IPS DF 6.9 (cell line): ENCODE measurements at regions not wholly inside any gene's neighbourhood (a gene's known extent, or its start where the extent isn't known, plus 50 kb on each side); places are given as distances from the start of the nearest gene placed in this dataset.
"Not testable (repeated sequence)": the region's sequence is repeated elsewhere in the genome, so short reads cannot be mapped to it uniquely, and the experiment has no call there.

Experiments
- DNase-seq: peaks from one replicate; pipeline ENCODE4 v3.0.0-alpha.2; 2013; ENCODE audit warnings: low read depth, low spot score
- H3K27ac ChIP-seq: one replicate; pipeline ENCODE4 v1.5.1; 2013; ENCODE audit warnings: low read length, control low read depth
- H3K27me3 ChIP-seq: 2 replicates; pipeline ENCODE4 v1.6.1; 2013; ENCODE audit warnings: mild to moderate bottlenecking, low read length; ENCODE audit not compliant: control insufficient read depth, insufficient read depth
- H3K36me3 ChIP-seq: 2 replicates; pipeline ENCODE4 v1.6.1; 2013; ENCODE audit warnings: low read length; ENCODE audit not compliant: control insufficient read depth, insufficient read depth
- H3K4me1 ChIP-seq: 2 replicates; pipeline ENCODE4 v1.6.1; 2013; ENCODE audit warnings: low read length; ENCODE audit not compliant: control insufficient read depth, insufficient read depth
- H3K4me3 ChIP-seq: 2 replicates; pipeline ENCODE4 v1.5.1; 2013; ENCODE audit warnings: mild to moderate bottlenecking, low read length
- H3K9me3 ChIP-seq: 2 replicates; pipeline ENCODE4 v1.6.1; 2013; ENCODE audit warnings: low read length, inconsistent platforms; ENCODE audit not compliant: control insufficient read depth, insufficient read depth
- WGBS: extraction: QIAGEN DNeasy Blood & Tissue Kit; methylation state at CpG from one replicate; pipeline ENCODE4 v1.1.7; 2013; ENCODE audit warnings: mixed read lengths, missing lambda C conversion rate; ENCODE audit not compliant: insufficient read length, insufficient coverage; 5-methylcytosine and 5-hydroxymethylcytosine counted together

- no CpG with 5 or more reads among the region's 10 CpGs for whole genome bisulfite sequencing
- H3K4me1 ChIP-seq = no peaks in the 10 kb centered on the region
- H3K4me3 ChIP-seq = no peak overlapping the region
- no peaks in the 10 kb centered on the region for H3K27me3 ChIP-seq
- no peaks in the 10 kb centered on the region for H3K36me3 ChIP-seq
- H3K27ac ChIP-seq = no peak overlapping the region
- DNase-seq = no peak
- peaks cover 37% of the 10 kb centered on the region for H3K9me3 ChIP-seq
These were observed 1308.9 kb downstream of the TBC1D22A start for GRCh38 chr22:48071305-48071704.

- DNase-seq = no peak
- no CpG with 5 or more reads among the region's 4 CpGs for WGBS
- Histone ChIP-seq H3K4me1 (no peaks in the 10 kb centered on the region), H3K27me3 (no peaks in the 10 kb centered on the region), H3K27ac (no peak overlapping the region), H3K4me3 (no peak overlapping the region), H3K9me3 (peaks cover 42% of the 10 kb centered on the region), H3K36me3 (no peaks in the 10 kb centered on the region)
These were observed 1308.3 kb downstream of the TBC1D22A start for GRCh38 chr22:48070760-48071159.

GRCh38 chr22:48070083-48070482 lies 1307.6 kb downstream of the TBC1D22A start:
- Histone ChIP-seq H3K27ac (no peak overlapping the region), H3K36me3 (no peaks in the 10 kb centered on the region), H3K27me3 (no peaks in the 10 kb centered on the region), H3K4me1 (no peaks in the 10 kb centered on the region), H3K4me3 (no peak overlapping the region), H3K9me3 (peaks cover 39% of the 10 kb centered on the region)
- DNase-seq = no peak
- WGBS = no CpG with 5 or more reads among the region's 9 CpGs

- no peak overlapping the region for H3K27ac ChIP-seq
- peaks cover 37% of the 10 kb centered on the region for H3K9me3 ChIP-seq
- no peaks in the 10 kb centered on the region for H3K36me3 ChIP-seq
- H3K27me3 ChIP-seq = no peaks in the 10 kb centered on the region
- no peak overlapping the region for H3K4me3 ChIP-seq
- no peak for DNase-seq
- WGBS = no CpG with 5 or more reads among the region's 2 CpGs
- no peaks in the 10 kb centered on the region for H3K4me1 ChIP-seq
These were observed 1306.8 kb downstream of the TBC1D22A start for GRCh38 chr22:48069256-48069655.

- no CpG with 5 or more reads among the region's 18 CpGs for WGBS
These were observed 1306.0 kb downstream of the TBC1D22A start for GRCh38 chr22:48068323-48068885.

DNA sequence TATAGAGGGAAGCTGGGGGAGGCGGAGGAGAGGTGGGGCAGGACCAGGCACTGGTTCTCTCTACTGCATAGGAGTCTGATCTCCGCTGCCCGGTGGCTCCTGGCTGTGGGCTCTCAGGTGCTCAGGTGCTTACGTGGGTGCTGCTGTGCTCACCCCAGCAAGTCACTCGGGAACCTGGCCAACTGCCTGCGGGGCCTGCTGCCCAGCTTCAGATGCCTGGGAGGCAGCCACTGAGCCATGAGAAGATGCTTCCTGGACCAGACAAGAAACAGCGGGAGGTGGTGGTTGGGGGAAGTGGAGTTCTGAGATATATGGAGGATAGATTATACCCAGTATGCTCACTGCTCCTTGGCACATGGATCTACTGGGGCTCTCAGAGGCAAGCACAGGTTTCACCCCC lies 1303.4 kb downstream of the TBC1D22A start:
- Histone ChIP-seq H3K27me3 (no peaks in the 10 kb centered on the region), H3K9me3 (peaks cover 43% of the 10 kb centered on the region), H3K4me3 (no peak overlapping the region), H3K27ac (no peak overlapping the region), H3K36me3 (no peaks in the 10 kb centered on the region), H3K4me1 (no peaks in the 10 kb centered on the region)
- no CpG with 5 or more reads among the region's 7 CpGs for WGBS
- DNase-seq = no peak

More at GRCh38 chr22:48068323-48068885, 1306.0 kb downstream of the TBC1D22A start:
- peaks cover 42% of the 10 kb centered on the region for H3K9me3 ChIP-seq
- no peaks in the 10 kb centered on the region for H3K36me3 ChIP-seq
- H3K27ac ChIP-seq = no peak overlapping the region
- no peaks in the 10 kb centered on the region for H3K4me1 ChIP-seq
- no peak for DNase-seq
- no peaks in the 10 kb centered on the region for H3K27me3 ChIP-seq
- H3K4me3 ChIP-seq = no peak overlapping the region

DNA sequence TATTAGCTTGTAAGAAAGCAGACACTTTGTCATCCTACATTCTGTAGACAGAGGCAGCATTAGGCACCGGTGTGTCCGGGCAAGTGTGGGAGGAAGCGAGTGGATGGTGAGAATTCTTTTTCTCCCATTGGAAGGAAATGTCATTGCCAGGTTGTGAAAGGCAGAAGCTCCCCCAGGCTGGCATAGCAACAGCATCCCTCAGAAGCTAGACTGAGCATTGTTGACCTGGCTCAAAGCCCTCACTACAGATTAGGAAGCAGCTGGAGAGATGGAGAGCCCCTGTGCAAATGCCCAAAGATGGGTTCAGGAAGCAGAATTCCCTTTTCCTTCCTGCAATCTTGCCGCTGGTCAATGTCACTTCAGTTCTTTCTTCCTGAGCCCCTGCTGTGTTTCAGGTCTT lies 1299.3 kb downstream of the TBC1D22A start:
- H3K9me3 ChIP-seq = peaks cover 38% of the 10 kb centered on the region
- WGBS = no CpG with 5 or more reads among the region's 4 CpGs

GRCh38 chr22:48060266-48060665 lies 1297.8 kb downstream of the TBC1D22A start:
- H3K27me3 ChIP-seq = no peaks in the 10 kb centered on the region
- H3K4me3 ChIP-seq = no peak overlapping the region
- H3K4me1 ChIP-seq = no peaks in the 10 kb centered on the region
- DNase-seq = no peak
- no peaks in the 10 kb centered on the region for H3K36me3 ChIP-seq
- WGBS = no CpG with 5 or more reads among the region's 7 CpGs
- H3K9me3 ChIP-seq = peaks cover 35% of the 10 kb centered on the region
- no peak overlapping the region for H3K27ac ChIP-seq

More for the DNA sequence above, 1299.3 kb downstream of the TBC1D22A start:
- no peaks in the 10 kb centered on the region for H3K27me3 ChIP-seq
- no peak for DNase-seq
- H3K36me3 ChIP-seq = no peaks in the 10 kb centered on the region
- no peak overlapping the region for H3K27ac ChIP-seq
- no peak overlapping the region for H3K4me3 ChIP-seq
- no peaks in the 10 kb centered on the region for H3K4me1 ChIP-seq

DNA sequence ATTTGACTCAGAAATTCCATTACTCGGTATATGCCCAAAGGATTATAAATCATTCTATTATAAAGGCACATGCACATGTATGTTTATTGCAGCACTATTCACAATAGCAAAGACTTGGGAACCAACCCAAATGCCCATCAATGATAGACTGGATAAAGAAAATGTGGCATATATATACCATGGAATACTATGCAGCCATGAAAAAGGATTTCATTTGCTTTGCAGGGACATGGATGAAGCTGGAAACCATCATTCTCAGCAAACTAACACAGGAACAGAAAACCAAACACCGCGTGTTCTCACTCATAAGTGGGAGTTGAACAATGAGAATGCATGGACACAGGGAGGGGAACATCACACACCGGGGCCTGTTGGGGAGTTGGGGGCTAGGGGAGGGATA lies 1297.1 kb downstream of the TBC1D22A start:
- not testable (repeated sequence) for H3K4me1 ChIP-seq, H3K36me3 ChIP-seq, H3K27me3 ChIP-seq, DNase-seq, H3K27ac ChIP-seq, H3K4me3 ChIP-seq
- WGBS = no CpG with 5 or more reads among the region's 4 CpGs
- H3K9me3 ChIP-seq = peaks cover 38% of the 10 kb centered on the region

DNA sequence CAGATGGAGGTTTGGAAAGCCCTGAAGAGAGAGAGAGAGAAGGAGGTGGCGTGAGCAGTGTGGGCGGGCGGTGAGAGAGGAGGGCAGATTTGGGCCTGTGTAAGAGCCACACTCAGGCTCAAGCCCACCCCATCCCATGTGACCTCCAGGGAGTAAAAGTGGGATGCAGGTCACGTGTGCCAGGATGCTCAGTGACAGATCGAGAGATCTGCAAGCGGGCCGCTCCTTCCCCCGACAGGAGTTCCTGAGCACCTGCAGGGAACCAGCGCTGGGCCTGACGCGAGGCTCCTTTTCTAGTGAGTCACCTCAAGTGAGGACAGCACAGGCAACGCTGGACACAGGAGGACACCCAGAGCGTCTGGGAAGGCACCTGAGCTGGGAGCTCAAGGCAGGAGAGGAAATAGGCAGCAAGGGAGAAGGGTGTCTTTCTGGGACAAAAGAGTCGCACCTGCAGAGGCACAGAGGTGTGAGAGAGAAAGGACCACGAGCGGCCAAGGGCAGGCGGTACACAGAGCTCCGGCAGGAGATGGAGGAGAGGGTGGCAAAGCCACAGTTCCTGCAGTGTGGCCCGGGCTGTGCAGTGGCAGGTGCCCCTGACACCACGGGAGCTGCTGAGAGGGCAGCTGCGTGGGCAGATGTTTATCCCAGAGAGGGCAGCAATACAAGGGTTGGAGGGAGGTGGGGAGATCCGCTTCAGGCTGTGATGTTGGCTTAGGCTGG lies 1294.8 kb downstream of the TBC1D22A start:
- DNase-seq = no peak
- no CpG with 5 or more reads among the region's 22 CpGs for WGBS

DNA sequence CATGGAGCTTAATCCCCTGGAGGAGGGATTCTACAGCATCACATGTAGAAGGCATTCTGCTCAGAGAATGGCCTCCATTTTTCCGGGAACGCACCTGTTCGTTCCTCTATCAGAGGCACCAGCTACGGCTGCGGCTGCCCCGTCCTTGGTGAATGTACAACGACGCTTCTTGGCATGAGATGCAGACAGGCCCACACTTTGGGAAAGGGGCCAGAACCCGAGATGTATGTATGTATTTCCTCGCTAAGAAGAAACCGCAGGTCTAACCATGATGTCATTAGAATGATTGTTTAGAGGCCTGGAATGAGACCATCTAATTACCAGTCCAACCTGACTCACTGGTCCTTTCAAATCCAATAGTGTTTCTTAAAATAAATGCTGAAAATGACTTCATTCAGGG lies 1293.4 kb downstream of the TBC1D22A start:
- Histone ChIP-seq H3K27ac (no peak overlapping the region), H3K4me3 (no peak overlapping the region), H3K36me3 (no peaks in the 10 kb centered on the region), H3K4me1 (no peaks in the 10 kb centered on the region), H3K9me3 (peaks cover 34% of the 10 kb centered on the region), H3K27me3 (no peaks in the 10 kb centered on the region)
- no peak for DNase-seq
- WGBS = no CpG with 5 or more reads among the region's 11 CpGs

More for the DNA sequence above, 1294.8 kb downstream of the TBC1D22A start:
- H3K4me1 ChIP-seq = no peaks in the 10 kb centered on the region
- H3K36me3 ChIP-seq = no peaks in the 10 kb centered on the region
- no peak overlapping the region for H3K27ac ChIP-seq
- no peak overlapping the region for H3K4me3 ChIP-seq
- H3K9me3 ChIP-seq = peaks cover 36% of the 10 kb centered on the region
- no peaks in the 10 kb centered on the region for H3K27me3 ChIP-seq
